ENCODE measurements at regions not wholly inside any gene's neighbourhood (a gene's known extent, or its start where the extent isn't known, plus 50 kb on each side); places are given as distances from the start of the nearest gene placed in this dataset.

DNA sequence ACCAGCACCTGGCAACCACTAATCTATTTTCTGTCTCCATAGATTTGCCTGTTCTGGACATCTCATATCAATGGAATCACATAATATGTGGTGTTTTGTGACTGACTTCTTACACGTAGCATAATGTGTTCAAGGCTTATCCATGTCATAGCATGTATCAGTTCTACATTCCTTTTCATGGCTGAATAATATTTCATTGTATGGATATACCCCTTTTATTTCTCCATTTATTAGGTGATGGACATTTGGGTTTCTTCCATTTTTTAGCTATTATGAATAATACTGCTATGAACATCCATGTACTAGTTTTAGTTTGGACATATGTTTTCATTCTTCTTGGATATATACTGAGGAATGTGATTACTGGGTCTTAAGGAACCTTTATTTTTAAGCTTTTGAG lies 78.0 kb upstream of the OLIG2 start:
- Histone ChIP-seq H3K18ac (ENCODE audit: extremely low read depth, low read length) (no peak overlapping the region), H3K23me2 (ENCODE audit: low read depth, low read length) (no peaks in the 10 kb centered on the region), H3K36me3 (ENCODE audit: control insufficient read depth in 2 of 4, insufficient read depth in 4 of 4, low read length in 3 of 4) (no peaks in the 10 kb centered on the region), H3K4me3 (ENCODE audit: extremely low read depth in 1 of 4, insufficient read depth in 2 of 4, low read depth in 3 of 4, low read length in 4 of 4) (no peak overlapping the region), H2AFZ (ENCODE audit: low read length) (no peak overlapping the region), H3K4ac (replicated peaks; ENCODE audit: insufficient read length, low read depth, low read length) (no peak overlapping the region), H3K23ac (ENCODE audit: insufficient read length) (no peak overlapping the region), H3K9ac (replicated peaks in 1 of 4; ENCODE audit: extremely low read depth in 1 of 4, low read depth in 3 of 4, low read length in 3 of 4) (no peak overlapping the region), H4K20me1 (replicated peaks in 1 of 2; ENCODE audit: control insufficient read depth in 1 of 2, insufficient read depth in 2 of 2, low read length in 2 of 2) (no peaks in the 10 kb centered on the region), H2AK5ac (ENCODE audit: low read depth, low read length) (no peak overlapping the region), H4K91ac (replicated peaks; ENCODE audit: insufficient read length, low read length) (no peak overlapping the region), H4K8ac (ENCODE audit: extremely low read depth, insufficient read depth, low read length) (no peak overlapping the region), H3K79me2 (ENCODE audit: control insufficient read depth in 1 of 2, insufficient read depth in 2 of 2, low read length in 2 of 2) (no peaks in the 10 kb centered on the region), H2BK12ac (ENCODE audit: low read depth, low read length) (no peak overlapping the region), H2BK20ac (ENCODE audit: low read length) (no peak overlapping the region), H4K5ac (ENCODE audit: insufficient read length, low read depth, low read length) (no peak overlapping the region), H3K79me1 (ENCODE audit: low read depth, low read length) (no peaks in the 10 kb centered on the region), H3K4me1 (replicated peaks in 1 of 4; ENCODE audit: control insufficient read depth in 3 of 4, insufficient read depth in 4 of 4, low read length in 3 of 4) (peaks cover 0 to 7% (median 3%) of the 10 kb centered on the region in 4 experiments; a peak in 3 of 7 replicates), H2BK15ac (ENCODE audit: low read length) (no peak overlapping the region), H3K27me3 (replicated peaks in 1 of 4; ENCODE audit: control insufficient read depth in 3 of 4, extremely low read depth in 1 of 4, insufficient read depth in 3 of 4, low read length in 3 of 4) (no peaks in the 10 kb centered on the region), H2BK120ac (replicated peaks; ENCODE audit: low read depth, low read length) (no peak overlapping the region), H3K27ac (ENCODE audit: low read depth, low read length) (no peak overlapping the region), H2BK5ac (ENCODE audit: low read depth, low read length) (no peak overlapping the region), H3K9me3 (ENCODE audit: insufficient read depth in 2 of 2, low read depth in 1 of 2, low read length in 1 of 2) (no peaks in the 10 kb centered on the region), H3K14ac (ENCODE audit: insufficient read length) (no peak overlapping the region), H3K56ac (replicated peaks; ENCODE audit: insufficient read length, low read depth, low read length) (no peak overlapping the region), H3K4me2 (ENCODE audit: insufficient read depth in 1 of 2, low read depth in 2 of 2, low read length in 2 of 2) (no peak overlapping the region)
- POLR2A ChIA-PET (ENCODE audit: partially characterized antibody): no interaction called here
- 84% methylated on average over 1 of the region's 1 CpG; no CpG with 5 or more reads in 1 of the 2 experiments for WGBS, 2 experiments (ENCODE audit: extremely low coverage in 1 of 2, insufficient coverage in 1 of 2, insufficient read length in 1 of 2, insufficient replicate concordance in 2 of 2, low coverage in 1 of 2, low lambda C conversion rate in 2 of 2, missing lambda C conversion rate in 1 of 2)
- FAIRE-seq (no peak), DNase-seq (ENCODE audit: low read depth in 1 of 2, low spot score in 2 of 2) (no peak)
- CTCF ChIA-PET (ENCODE audit: partially characterized antibody): interaction anchor here (0.7 to 2.3 kb wide), 2 partner anchors 9 to 180 kb away, joined by 3 to 11 read pairs; no protein-coding TSS in a partner anchor
- TF ChIP-seq SP2 (IDR thresholded peaks at IDR 0.05; ENCODE audit: low read length) (no peak), CBX8 (IDR thresholded peaks at IDR 0.05; ENCODE audit: borderline replicate concordance, low read depth, low read length) (no peak), SP1 (IDR thresholded peaks at IDR 0.05; ENCODE audit: low read depth, low read length) (no peak), BRCA1 (IDR thresholded peaks at IDR 0.05; ENCODE audit: low read depth, low read length) (no peak), NRF1 (IDR thresholded peaks at IDR 0.05; ENCODE audit: low read depth, low read length) (no peak), BCL11A (IDR thresholded peaks at IDR 0.05; ENCODE audit: low read depth in 2 of 2, low read length in 2 of 2) (no peak), TEAD4 (IDR thresholded peaks at IDR 0.05; ENCODE audit: low read depth, low read length) (no peak), TCF12 (IDR thresholded peaks at IDR 0.05; ENCODE audit: low read depth, low read length) (no peak), GABPA (IDR thresholded peaks at IDR 0.05; ENCODE audit: borderline replicate concordance, insufficient read depth, low read length) (no peak), USF2 (IDR thresholded peaks at IDR 0.05; ENCODE audit: low read length) (no peak), BACH1 (IDR thresholded peaks at IDR 0.05; ENCODE audit: low read length) (no peak), SRF (IDR thresholded peaks at IDR 0.05; ENCODE audit: low read depth, low read length) (no peak), RBBP5 (IDR thresholded peaks at IDR 0.05; ENCODE audit: borderline replicate concordance, low read depth, low read length) (no peak), EGR1 (IDR thresholded peaks at IDR 0.05; ENCODE audit: borderline replicate concordance, low read depth, low read length) (no peak), SUZ12 (IDR thresholded peaks at IDR 0.05; ENCODE audit: low read length) (no peak), MAFK (IDR thresholded peaks at IDR 0.05; ENCODE audit: low read depth, low read length) (no peak)
